GM19463 (cell line): ENCODE measurements at regions not wholly inside any gene's neighbourhood (a gene's known extent, or its start where the extent isn't known, plus 50 kb on each side); places are given as distances from the start of the nearest gene placed in this dataset.
"Not testable (repeated sequence)": the region's sequence is repeated elsewhere in the genome, so short reads cannot be mapped to it uniquely, and the experiment has no call there.

Experiments
- ATAC-seq: cut with Tn5 transposase; IDR thresholded peaks from one replicate; pipeline ENCODE4 v1.9.1; 2021; ENCODE audit warnings: mild to moderate bottlenecking, moderate library complexity; ENCODE audit not compliant: unreplicated experiment

GRCh38 chr18:78460558-78460957 is 519.1 kb upstream of the SALL3 start:
- no peak for ATAC-seq

GRCh38 chr18:78473563-78473962 is 506.1 kb upstream of the SALL3 start:
- ATAC-seq: no peak

GRCh38 chr18:78477840-78478239 is 501.8 kb upstream of the SALL3 start:
- no peak for ATAC-seq

- ATAC-seq: no peak
Measured at GRCh38 chr18:78479443-78479842, 500.2 kb upstream of the SALL3 start.

- no peak for ATAC-seq
Measured at GRCh38 chr18:78480262-78481054, 499.2 kb upstream of the SALL3 start.

GRCh38 chr18:78482378-78482777 is 497.2 kb upstream of the SALL3 start:
- ATAC-seq: no peak

GRCh38 chr18:78487649-78488048 is 492.0 kb upstream of the SALL3 start:
- ATAC-seq: no peak

GRCh38 chr18:78492064-78492812 is 487.4 kb upstream of the SALL3 start:
- ATAC-seq: no peak

DNA sequence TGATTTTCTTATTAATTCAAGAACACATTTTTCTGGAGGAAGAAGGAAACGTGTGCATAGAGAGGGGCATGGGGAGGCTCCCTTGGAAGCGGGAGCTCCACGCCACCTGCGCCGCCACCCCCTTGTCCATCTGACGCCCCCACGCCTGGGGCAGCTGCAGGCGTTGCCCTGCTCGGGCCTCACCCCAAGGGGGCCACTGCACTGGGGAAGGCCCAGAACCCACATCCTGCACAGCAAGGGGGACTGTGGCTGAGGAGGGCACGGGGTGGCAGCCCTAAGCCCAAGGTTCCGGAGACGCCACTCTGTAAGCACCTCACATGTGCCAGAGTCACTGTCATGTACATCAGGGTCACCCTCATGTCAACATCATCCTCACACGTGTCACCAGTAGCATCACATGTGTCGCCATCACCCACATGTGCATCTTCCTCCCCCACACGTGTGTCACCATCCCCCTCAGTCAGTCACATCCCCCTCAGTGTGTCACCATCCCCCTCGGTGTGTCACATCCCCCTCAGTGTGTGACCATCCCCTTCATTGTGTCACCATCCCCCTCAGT is 486.7 kb upstream of the SALL3 start:
- no peak for ATAC-seq

DNA sequence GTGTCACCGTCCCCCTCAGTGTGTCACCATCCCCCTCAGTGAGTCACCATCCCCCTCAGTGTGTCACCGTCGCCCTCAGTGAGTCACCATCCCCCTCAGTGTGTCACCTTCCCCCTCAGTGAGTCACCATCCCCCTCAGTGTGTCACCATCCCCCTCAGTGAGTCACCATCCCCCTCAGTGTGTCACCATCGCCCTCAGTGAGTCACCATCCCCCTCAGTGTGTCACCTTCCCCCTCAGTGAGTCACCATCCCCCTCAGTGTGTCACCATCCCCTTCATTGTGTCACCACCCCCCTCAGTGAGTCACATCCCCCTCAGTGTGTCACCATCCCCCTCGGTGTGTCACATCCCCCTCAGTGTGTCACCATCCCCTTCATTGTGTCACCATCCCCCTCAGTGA is 486.1 kb upstream of the SALL3 start:
- not testable (repeated sequence) for ATAC-seq

- ATAC-seq: no peak
Measured at GRCh38 chr18:78494204-78495085, 485.2 kb upstream of the SALL3 start.

DNA sequence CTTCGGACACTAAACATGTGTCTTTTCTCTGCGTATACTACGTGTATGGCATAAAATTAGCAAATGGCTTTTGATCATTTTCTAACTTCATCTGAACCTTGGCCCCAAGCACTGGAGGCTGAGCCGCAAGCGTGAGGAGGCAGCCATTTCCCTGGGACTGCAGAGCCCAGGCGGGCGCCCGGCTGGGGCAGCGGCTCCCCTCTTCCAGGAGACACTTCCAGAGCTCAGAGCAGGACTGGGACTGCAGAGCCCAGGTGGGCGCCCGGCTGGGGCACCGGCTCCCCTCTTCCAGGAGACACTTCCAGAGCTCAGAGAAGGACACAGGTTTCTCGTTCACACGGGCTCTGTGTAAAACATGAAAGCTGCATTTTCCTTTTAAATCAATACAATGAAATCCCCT is 484.1 kb upstream of the SALL3 start:
- ATAC-seq: no peak

DNA sequence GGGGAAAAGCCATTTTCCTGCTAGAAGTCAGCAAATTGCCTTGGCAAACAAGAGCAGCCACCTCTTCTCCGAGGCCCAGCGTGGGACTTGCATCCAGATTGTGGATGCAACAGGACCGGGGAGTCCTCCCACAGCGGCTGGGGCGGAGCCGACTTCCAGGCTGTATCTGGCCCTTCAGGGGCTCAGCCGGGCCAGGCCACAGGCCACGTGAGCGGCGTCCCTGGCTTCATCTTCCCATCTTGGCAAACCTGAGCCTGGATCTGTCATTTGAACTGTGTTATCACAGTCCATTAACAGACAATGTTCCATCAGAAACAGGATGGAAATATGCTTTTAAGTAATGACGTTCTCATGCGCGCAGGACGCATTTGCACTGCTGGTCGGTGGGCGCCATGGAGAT is 483.5 kb upstream of the SALL3 start:
- ATAC-seq: no peak

- ATAC-seq: no peak
Measured at GRCh38 chr18:78497641-78498040, 482.0 kb upstream of the SALL3 start.

DNA sequence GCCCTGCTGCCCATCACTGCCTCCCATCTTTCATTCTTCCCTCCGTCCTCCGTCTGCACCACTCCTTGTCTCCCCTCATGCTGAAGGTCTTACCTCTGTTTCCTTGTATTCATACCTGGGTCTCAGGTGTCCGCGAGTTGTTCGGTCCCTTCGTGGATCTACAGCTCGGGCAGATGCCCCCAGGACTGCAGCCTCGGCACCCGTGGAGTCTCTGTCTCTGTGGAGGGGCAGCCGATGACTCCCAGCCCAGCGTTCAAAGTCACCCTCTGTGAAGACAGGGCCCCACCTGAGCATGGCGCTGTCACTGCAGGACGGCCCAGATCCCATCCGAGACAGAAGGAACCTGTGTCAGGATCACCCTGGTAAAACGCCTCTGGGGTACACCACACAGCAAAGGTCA is 480.0 kb upstream of the SALL3 start:
- no peak for ATAC-seq

DNA sequence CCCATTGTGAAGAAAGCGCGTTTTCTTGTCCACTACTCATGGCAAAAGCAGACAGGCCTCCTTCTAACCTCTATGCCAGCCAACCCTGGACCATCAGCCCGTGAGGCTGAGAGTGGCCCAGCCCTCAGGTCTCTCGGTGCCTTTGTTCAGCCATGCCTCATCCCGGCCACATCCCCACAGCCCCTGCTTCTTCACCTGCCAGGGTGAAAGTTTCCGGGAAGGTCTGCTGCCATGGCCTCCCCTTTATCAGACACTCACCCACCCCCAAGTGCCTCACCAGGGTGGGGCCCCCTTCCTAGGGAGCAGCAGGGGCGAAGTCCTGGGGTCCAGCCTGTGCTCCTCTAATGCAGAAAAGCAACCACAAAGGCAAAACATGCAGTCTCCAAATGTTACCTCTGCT is 478.4 kb upstream of the SALL3 start:
- no peak for ATAC-seq

DNA sequence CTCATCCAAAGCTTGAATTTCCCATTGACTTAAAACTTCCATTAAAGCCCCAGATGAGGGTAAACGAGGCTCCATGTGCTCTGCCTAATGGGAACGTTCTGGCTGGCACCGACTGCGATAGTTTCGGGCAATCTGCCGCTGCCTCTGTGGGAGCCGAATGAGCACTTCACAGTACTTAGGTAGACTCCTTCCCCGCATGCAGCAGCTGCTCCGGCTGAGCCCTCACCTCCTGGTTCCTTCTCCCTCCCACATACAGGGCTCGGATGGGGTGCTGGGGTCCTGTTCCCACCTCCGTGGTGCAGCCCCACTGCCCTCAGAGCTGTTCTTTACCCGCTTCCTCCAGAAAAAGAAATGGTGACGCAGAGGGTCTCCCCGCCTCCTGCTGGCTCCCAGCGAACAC is 476.5 kb upstream of the SALL3 start:
- ATAC-seq: no peak

DNA sequence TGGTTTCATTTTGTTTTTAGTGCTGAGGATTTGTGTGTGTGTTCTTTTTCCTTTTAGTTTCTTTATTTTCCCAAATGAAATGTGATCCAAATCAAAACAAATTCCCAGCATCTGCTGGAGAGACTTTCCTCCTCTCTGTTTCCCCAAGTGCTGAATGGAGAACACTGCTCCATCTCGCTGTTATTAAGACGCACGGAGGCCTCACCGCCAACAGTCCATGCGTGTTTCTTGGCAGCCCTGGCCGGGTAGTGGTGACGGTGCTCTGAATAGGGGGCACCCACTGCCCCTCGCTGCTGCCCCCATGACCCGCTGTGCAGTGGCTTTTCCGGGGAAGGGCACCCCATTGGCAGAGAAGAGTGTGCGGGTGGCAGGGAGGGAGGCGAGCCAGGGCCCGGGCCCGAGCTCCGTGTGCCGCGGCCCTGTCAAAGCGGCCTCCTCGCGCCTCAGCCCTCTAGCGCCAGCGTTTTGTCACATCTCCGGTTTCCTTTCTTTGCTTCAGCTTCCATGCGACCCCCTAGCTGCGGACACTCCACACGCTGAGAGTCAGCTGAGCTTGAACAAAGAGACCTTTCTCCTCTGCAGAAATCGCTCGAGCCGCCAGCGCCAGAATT is 473.7 kb upstream of the SALL3 start:
- no peak for ATAC-seq

DNA sequence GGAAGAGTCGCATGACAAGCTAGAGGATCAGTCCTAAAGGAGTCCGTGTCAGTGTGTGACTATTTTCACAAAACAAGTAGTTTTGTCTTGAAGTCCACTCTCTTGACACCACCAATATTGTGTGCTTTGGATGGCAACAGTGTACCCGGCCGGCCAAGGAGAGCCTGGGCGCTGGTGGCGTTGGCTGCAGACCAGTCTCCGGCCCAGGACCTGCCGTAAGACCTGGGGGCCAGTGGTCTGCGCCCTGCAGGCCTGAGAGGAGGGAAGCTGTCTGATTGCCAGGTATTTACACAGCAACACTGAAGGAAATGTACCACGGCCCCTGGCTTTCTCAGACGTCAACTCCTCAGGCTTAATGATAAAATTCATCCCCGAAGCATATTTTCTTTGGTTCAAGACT is 472.4 kb upstream of the SALL3 start:
- no peak for ATAC-seq

- ATAC-seq: not testable (repeated sequence)
Measured at GRCh38 chr18:78508228-78508824, 471.3 kb upstream of the SALL3 start.
